MM.1S (cell line): ENCODE measurements at regions not wholly inside any gene's neighbourhood (a gene's known extent, or its start where the extent isn't known, plus 50 kb on each side); places are given as distances from the start of the nearest gene placed in this dataset.

Source experiments
- DNase-seq: peaks from one replicate; pipeline ENCODE4 v3.0.0-alpha.2; 2015
- H2AFZ ChIP-seq: fragments of 300-600 bp; sonication (generic); 2 replicates; pipeline ENCODE4 v1.6.0; 2016; ENCODE audit warnings: antibody characterized with exemption, low read length
- H3F3A ChIP-seq: fragments of 300-600 bp; sonication (generic); 2 replicates; pipeline ENCODE4 v1.6.1; 2016; ENCODE audit warnings: mild to moderate bottlenecking, antibody characterized with exemption, low read length, moderate library complexity, mixed read lengths; ENCODE audit not compliant: insufficient read depth
- H3K27ac ChIP-seq: fragments of 300-600 bp; sonication (generic); 2 replicates; pipeline ENCODE4 v1.5.1; 2016; ENCODE audit warnings: mild to moderate bottlenecking, low read length
- H3K27me3 ChIP-seq: fragments of 300-600 bp; sonication (generic); replicated peaks from 2 replicates; pipeline ENCODE4 v1.6.0; 2016; ENCODE audit warnings: low read length; ENCODE audit not compliant: insufficient read depth
- H3K36me3 ChIP-seq: fragments of 300-600 bp; sonication (generic); replicated peaks from 2 replicates; pipeline ENCODE4 v1.6.1; 2016; ENCODE audit warnings: mild to moderate bottlenecking, low read length, mixed read lengths; ENCODE audit not compliant: insufficient read depth
- H3K4me1 ChIP-seq: fragments of 300-600 bp; sonication (generic); 2 replicates; pipeline ENCODE4 v1.6.1; 2016; ENCODE audit warnings: low read length, mixed read lengths
- H3K4me2 ChIP-seq: fragments of 300-600 bp; sonication (generic); 2 replicates; pipeline ENCODE4 v1.6.0; 2016; ENCODE audit warnings: low read depth, low read length
- H3K4me3 ChIP-seq: fragments of 300-600 bp; sonication (generic); 2 replicates; pipeline ENCODE4 v1.5.1; 2016; ENCODE audit warnings: low read length, mixed read lengths
- H3K79me2 ChIP-seq: fragments of 300-600 bp; sonication (generic); 2 replicates; pipeline ENCODE4 v1.6.1; 2016; ENCODE audit warnings: mixed run types, low read length, mixed read lengths
- H3K9ac ChIP-seq: fragments of 300-600 bp; sonication (generic); 2 replicates; pipeline ENCODE4 v1.6.1; 2016; ENCODE audit warnings: low read length, mixed read lengths
- H3K9me2 ChIP-seq: fragments of 300-600 bp; sonication (generic); replicated peaks from 2 replicates; pipeline ENCODE4 v1.6.1; 2016; ENCODE audit warnings: mild to moderate bottlenecking, low read length, mixed read lengths; ENCODE audit not compliant: insufficient read depth
- H3K9me3 ChIP-seq: fragments of 300-600 bp; sonication (generic); replicated peaks from 2 replicates; pipeline ENCODE4 v1.6.1; 2016; ENCODE audit warnings: mild to moderate bottlenecking, low read length, mixed read lengths; ENCODE audit not compliant: insufficient read depth
- H4K20me1 ChIP-seq: fragments of 300-600 bp; sonication (generic); 2 replicates; pipeline ENCODE4 v1.6.1; 2016; ENCODE audit warnings: mild to moderate bottlenecking, low read length, moderate library complexity, mixed read lengths; ENCODE audit not compliant: insufficient read depth
- CTCF ChIP-seq: fragments of 300-600 bp; sonication (generic); IDR thresholded peaks from 2 replicates; pipeline ENCODE4 v1.5.1; 2016; ENCODE audit warnings: antibody characterized with exemption, low read length, mixed read lengths
- EZH2 ChIP-seq: fragments of 300-600 bp; sonication (generic); optimal IDR thresholded peaks from 2 replicates; pipeline ENCODE3; 2017; ENCODE audit warnings: low read depth, mild to moderate bottlenecking, antibody characterized with exemption, low read length, mixed read lengths
- EZH2phosphoT487 ChIP-seq: fragments of 300-600 bp; sonication (generic); IDR thresholded peaks from 2 replicates; pipeline ENCODE4 v1.6.1; 2018; ENCODE audit warnings: antibody characterized with exemption, low read length

GRCh38 chrX:78493180-78493579, 165.8 kb upstream of the CYSLTR1 start:
- H3K79me2 ChIP-seq, result no peaks in the 10 kb centered on the region
- no peaks in the 10 kb centered on the region for H3K9me2 ChIP-seq
- H3F3A ChIP-seq, result no peaks in the 10 kb centered on the region
- H3K9ac ChIP-seq, result no peak overlapping the region
- H4K20me1 ChIP-seq, result no peaks in the 10 kb centered on the region
- peak overlapping the region; percentile 18; the same call in 1 of the 2 replicates for H3K27ac ChIP-seq
- no peaks in the 10 kb centered on the region for H3K27me3 ChIP-seq
- H2AFZ ChIP-seq, result no peak overlapping the region
- no peak overlapping the region for H3K4me3 ChIP-seq
- peak; percentile 53 for DNase-seq
- H3K9me3 ChIP-seq, result no peaks in the 10 kb centered on the region
- H3K4me1 ChIP-seq, result peaks cover 18% of the 10 kb centered on the region
- H3K36me3 ChIP-seq, result no peaks in the 10 kb centered on the region
- TF ChIP-seq EZH2phosphoT487 (no peak), EZH2 (no peak), CTCF (no peak)
- peak overlapping the region; percentile 19; the same call in 1 of the 2 replicates for H3K4me2 ChIP-seq

- Histone ChIP-seq H3K9ac (no peak overlapping the region), H3K9me3 (no peaks in the 10 kb centered on the region), H4K20me1 (no peaks in the 10 kb centered on the region), H3K4me1 (no peaks in the 10 kb centered on the region), H3K79me2 (no peaks in the 10 kb centered on the region), H3K27ac (no peak overlapping the region), H3K9me2 (no peaks in the 10 kb centered on the region), H3F3A (no peaks in the 10 kb centered on the region), H3K4me3 (no peak overlapping the region), H3K4me2 (no peak overlapping the region), H3K27me3 (no peaks in the 10 kb centered on the region), H3K36me3 (no peaks in the 10 kb centered on the region), H2AFZ (no peak overlapping the region)
- TF ChIP-seq EZH2 (no peak), EZH2phosphoT487 (no peak), CTCF (no peak)
- no peak for DNase-seq
Measured at GRCh38 chrX:78476701-78477100, 149.3 kb upstream of the CYSLTR1 start.

GRCh38 chrX:78456909-78457308, 129.5 kb upstream of the CYSLTR1 start:
- no peaks in the 10 kb centered on the region for H3K36me3 ChIP-seq
- no peaks in the 10 kb centered on the region for H3K9me3 ChIP-seq
- H3F3A ChIP-seq, result no peaks in the 10 kb centered on the region
- H3K9me2 ChIP-seq, result no peaks in the 10 kb centered on the region
- H3K27ac ChIP-seq, result no peak overlapping the region
- H3K4me1 ChIP-seq, result 0 out of 2 replicates have a peak, but pooled peaks cover 3% of the 10 kb centered on the region
- H3K27me3 ChIP-seq, result no peaks in the 10 kb centered on the region
- H4K20me1 ChIP-seq, result no peaks in the 10 kb centered on the region
- no peaks in the 10 kb centered on the region for H3K79me2 ChIP-seq
- no peak for TF ChIP-seq EZH2phosphoT487
- TF ChIP-seq CTCF, result no peak
- no peak for TF ChIP-seq EZH2
- no peak overlapping the region for H3K4me2 ChIP-seq
- no peak overlapping the region for H2AFZ ChIP-seq
- H3K4me3 ChIP-seq, result no peak overlapping the region
- peak; percentile 43 for DNase-seq
- H3K9ac ChIP-seq, result no peak overlapping the region
